A673 (cell line): ENCODE measurements at regions not wholly inside any gene's neighbourhood (a gene's known extent, or its start where the extent isn't known, plus 50 kb on each side); places are given as distances from the start of the nearest gene placed in this dataset.

Source experiments
- BruUV-seq: library from RNA; stranded (reverse); fragments of 400-500 nt; replicated peaks from 2 replicates; lab custom pipeline; 2021; lab: Mats Ljungman, UMichigan
- CTCF ChIA-PET: fragments of 300-600 bp; sonication (Branson Sonifier 250); formaldehyde crosslinking; loops from one replicate; lab custom pipeline; 2022; ENCODE audit warnings: antibody characterized with exemption; lab: Charles Lee
- POLR2A ChIA-PET: fragments of 300-600 bp; sonication (Branson Sonifier 250); formaldehyde crosslinking; loops from one replicate; lab custom pipeline; 2022; ENCODE audit warnings: antibody characterized with exemption; ENCODE audit not compliant: low non-redundant PET; lab: Charles Lee
- DNase-seq: peaks from one replicate; pipeline ENCODE4 v3.0.0-alpha.2; 2015; ENCODE audit warnings: low spot score
- H3K27ac ChIP-seq: fragments of 200-600 bp; sonication (generic); 2 replicates; pipeline ENCODE4 v1.5.1; 2016; ENCODE audit warnings: mixed run types, low read depth, mild to moderate bottlenecking, mixed read lengths, antibody characterized with exemption, low read length; ENCODE audit not compliant: poor library complexity, severe bottlenecking
- H3K27me3 ChIP-seq: fragments of 200-600 bp; sonication (generic); replicated peaks from 2 replicates; pipeline ENCODE4 v1.6.1; 2017; ENCODE audit warnings: mixed run types, low read depth, mild to moderate bottlenecking, mixed read lengths, antibody characterized with exemption, low read length; ENCODE audit not compliant: insufficient read depth, poor library complexity
- H3K36me3 ChIP-seq: fragments of 200-600 bp; sonication (generic); 2 replicates; pipeline ENCODE4 v1.6.1; 2016; ENCODE audit warnings: mixed run types, mild to moderate bottlenecking, mixed read lengths, antibody characterized with exemption, low read length; ENCODE audit not compliant: insufficient read depth, poor library complexity, severe bottlenecking
- H3K4me1 ChIP-seq: fragments of 200-600 bp; sonication (generic); 2 replicates; pipeline ENCODE4 v1.6.1; 2017; ENCODE audit warnings: mixed run types, mild to moderate bottlenecking, mixed read lengths, antibody characterized with exemption, low read length; ENCODE audit not compliant: insufficient read depth, poor library complexity, severe bottlenecking
- H3K4me3 ChIP-seq: fragments of 200-600 bp; sonication (generic); 2 replicates; pipeline ENCODE4 v1.5.1; 2016; ENCODE audit warnings: low read depth, mixed run types, mild to moderate bottlenecking, mixed read lengths, low read length; ENCODE audit not compliant: poor library complexity, severe bottlenecking
- H3K9me3 ChIP-seq: fragments of 200-600 bp; sonication (generic); 2 replicates; pipeline ENCODE4 v1.6.1; 2016; ENCODE audit warnings: mixed run types, low read depth, mild to moderate bottlenecking, mixed read lengths, antibody characterized with exemption, low read length; ENCODE audit not compliant: poor library complexity, severe bottlenecking
- CTCF ChIP-seq: fragments of 300-800, 200-600 bp; sonication (generic); conservative IDR thresholded peaks from 2 replicates; pipeline ENCODE4 v1.5.1; 2017; ENCODE audit warnings: low read depth, mild to moderate bottlenecking, antibody characterized with exemption, low read length, moderate library complexity, mixed read lengths
- EZH2 ChIP-seq: fragments of 200-600 bp; sonication (generic); IDR thresholded peaks from 2 replicates; pipeline ENCODE4 v1.6.1; 2017; ENCODE audit warnings: borderline replicate concordance, low read depth, mild to moderate bottlenecking, mixed read lengths, antibody characterized with exemption, low read length; ENCODE audit not compliant: poor library complexity, severe bottlenecking
- intact Hi-C: fragments of 100-400 bp; cut with micrococcal nuclease; formaldehyde crosslinking; loops from one replicate; pipeline ENCODE4 v1.10.0; 2022; ENCODE audit not compliant: unreplicated experiment

GRCh38 chr10:22481687-22482539 lies 136.6 kb downstream of the SPAG6 start:
- no peak overlapping the region for H3K27ac ChIP-seq
- H3K36me3 ChIP-seq = no peaks in the 10 kb centered on the region
- no TSS peak for BruUV-seq
- CTCF ChIA-PET = no interaction called here
- H3K4me3 ChIP-seq = no peak overlapping the region
- no peak for DNase-seq
- TF ChIP-seq EZH2 (no peak), CTCF (no peak)
- no peaks in the 10 kb centered on the region for H3K9me3 ChIP-seq
- H3K4me1 ChIP-seq = peaks cover 7% of the 10 kb centered on the region
- POLR2A ChIA-PET = no interaction called here
- intact Hi-C loops = no loop called here
- H3K27me3 ChIP-seq = no peaks in the 10 kb centered on the region

GRCh38 chr10:22483132-22483531 lies 137.8 kb downstream of the SPAG6 start:
- Histone ChIP-seq H3K36me3 (no peaks in the 10 kb centered on the region), H3K9me3 (no peaks in the 10 kb centered on the region), H3K4me3 (no peak overlapping the region), H3K4me1 (peaks cover 7% of the 10 kb centered on the region), H3K27me3 (no peaks in the 10 kb centered on the region), H3K27ac (no peak overlapping the region)
- ChIA-PET CTCF (no interaction called here), POLR2A (no interaction called here)
- intact Hi-C loops = no loop called here
- no peak for DNase-seq
- TF ChIP-seq CTCF (no peak), EZH2 (no peak)
- no TSS peak for BruUV-seq
